GM21390 (cell line): ENCODE measurements at regions not wholly inside any gene's neighbourhood (a gene's known extent, or its start where the extent isn't known, plus 50 kb on each side); places are given as distances from the start of the nearest gene placed in this dataset.

Experiments used
- ATAC-seq: cut with Tn5 transposase; IDR thresholded peaks from one replicate; pipeline ENCODE4 v1.9.1; 2021; ENCODE audit not compliant: unreplicated experiment

GRCh38 chr6:134511984-134512683 lies 194.2 kb upstream of the SGK1 start:
- ATAC-seq: no peak

DNA sequence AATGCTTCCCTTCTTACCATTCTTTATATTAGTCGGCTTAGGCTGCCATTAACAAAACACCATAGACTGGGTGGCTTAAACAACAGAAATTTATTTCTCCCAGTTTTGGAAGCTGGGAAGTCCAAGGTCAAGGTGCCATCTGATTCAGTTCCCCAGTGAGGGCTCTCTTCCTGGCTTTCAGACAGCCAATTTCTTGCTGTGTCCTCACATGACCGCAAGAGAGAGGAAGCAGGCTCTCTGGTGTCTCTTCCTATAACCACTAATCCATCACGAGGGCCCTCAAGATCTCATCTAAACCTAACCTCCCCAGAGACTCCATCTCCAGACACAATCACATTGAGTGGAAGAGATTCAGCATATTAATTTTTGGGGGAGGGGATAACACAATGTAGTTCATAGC lies 193.0 kb upstream of the SGK1 start:
- no peak for ATAC-seq

DNA sequence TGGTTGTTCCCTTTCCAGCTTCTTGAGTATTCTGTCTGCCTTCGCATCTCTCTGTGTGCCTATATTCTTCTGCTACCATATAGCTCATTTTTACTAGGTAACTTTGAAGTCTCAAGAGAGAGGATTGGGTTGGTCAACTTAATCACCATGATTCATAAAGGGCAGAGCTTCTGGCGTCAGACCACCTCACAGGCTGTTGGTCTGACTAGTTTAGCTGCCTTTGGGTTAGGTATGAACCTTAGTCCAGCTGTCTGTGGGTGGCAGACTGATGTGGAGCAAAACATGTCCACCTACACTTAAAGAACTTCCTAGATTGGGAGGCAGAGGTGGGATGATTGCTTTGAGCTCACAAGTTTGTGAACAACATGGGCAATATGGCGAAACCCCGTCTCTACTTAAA lies 192.2 kb upstream of the SGK1 start:
- ATAC-seq: no peak

- no peak for ATAC-seq
Observed at GRCh38 chr6:134508862-134509498, 191.1 kb upstream of the SGK1 start.

- no peak for ATAC-seq
Observed at GRCh38 chr6:134506162-134506561, 188.2 kb upstream of the SGK1 start.

- no peak for ATAC-seq
Observed at GRCh38 chr6:134503585-134504281, 185.8 kb upstream of the SGK1 start.

DNA sequence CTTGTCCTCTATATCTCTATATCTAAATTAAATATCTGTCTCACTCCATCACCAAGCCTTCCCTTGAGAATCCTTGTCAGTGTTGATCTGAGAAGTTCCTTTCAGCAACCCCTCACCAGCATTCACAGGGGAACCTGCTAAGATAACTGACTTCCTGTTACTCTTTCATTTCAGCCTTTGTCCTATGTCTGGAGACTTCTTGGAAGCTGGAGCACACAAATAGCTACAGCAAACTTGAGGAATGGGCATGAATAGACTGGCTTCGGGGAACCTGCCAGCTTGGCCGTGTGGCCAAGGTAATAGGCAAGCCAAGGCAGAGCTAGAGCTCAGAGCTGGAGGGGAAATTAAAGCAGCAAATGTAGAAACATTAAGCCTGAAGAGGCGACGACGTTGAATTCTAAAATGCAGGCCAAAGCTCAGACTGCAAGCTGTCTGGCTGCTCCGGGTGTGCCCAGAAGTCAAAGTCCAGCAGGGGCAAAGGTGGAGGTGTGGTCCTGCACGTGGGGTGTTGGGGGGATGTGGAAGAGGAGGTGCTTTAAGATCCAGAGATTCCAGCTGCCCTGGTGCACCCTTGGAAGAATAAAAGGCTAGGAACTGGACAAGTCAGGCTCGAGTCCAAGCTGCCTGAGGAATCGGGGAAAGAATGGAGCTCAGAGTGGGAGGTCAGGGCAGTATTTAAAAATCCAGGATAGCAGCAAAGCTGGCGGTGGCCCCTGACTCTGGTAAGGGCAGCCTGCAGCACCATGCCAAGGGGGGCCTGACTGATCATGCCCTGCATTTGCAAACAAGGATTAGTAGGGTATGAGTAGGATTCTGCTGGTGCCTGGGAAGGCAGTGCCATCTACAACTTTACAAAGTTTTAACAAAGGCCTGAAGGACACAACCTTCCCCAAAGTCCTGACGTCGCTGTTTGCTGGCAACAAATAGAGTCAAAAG lies 185.0 kb upstream of the SGK1 start:
- ATAC-seq: no peak

GRCh38 chr6:134495890-134496248 lies 178.0 kb upstream of the SGK1 start:
- no peak for ATAC-seq

- no peak for ATAC-seq
Observed at GRCh38 chr6:134495203-134495889, 177.4 kb upstream of the SGK1 start.

DNA sequence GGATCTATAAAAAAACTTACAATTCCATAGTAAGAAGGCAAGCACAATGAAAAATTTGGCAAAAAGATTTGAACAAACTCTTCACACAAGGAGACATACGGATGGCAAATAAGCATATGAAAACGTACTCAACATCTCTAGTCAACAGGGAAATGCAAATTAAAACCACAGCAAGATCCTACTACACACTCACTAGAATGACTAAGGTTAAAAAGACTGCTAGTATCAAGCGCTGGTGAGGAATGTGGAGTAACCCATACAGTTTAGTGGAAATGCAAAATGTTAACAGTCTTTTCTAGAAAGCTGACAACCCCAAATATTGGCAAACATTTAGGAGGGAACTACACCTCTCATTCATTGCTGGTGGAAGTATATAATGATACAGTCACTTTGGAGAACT lies 175.9 kb upstream of the SGK1 start:
- ATAC-seq: no peak

DNA sequence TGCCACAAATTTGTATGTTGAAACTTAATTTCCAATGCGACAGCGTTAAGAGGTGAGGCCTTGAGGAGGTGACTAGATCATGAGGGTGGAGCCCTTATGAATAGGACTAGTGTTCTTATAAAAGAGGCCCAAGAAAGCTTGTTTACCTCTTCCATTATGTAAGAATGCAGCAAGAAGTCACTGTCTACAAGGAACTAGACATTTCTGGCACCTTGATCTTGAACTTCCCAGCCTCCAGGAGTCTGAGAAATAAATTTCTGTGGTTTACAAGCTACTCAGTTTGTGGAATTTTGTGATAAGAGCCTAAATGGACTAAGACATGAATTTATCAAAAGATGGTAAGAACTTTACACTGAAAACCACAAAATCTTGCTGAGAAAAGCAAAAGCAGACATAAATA lies 173.6 kb upstream of the SGK1 start:
- ATAC-seq: no peak

DNA sequence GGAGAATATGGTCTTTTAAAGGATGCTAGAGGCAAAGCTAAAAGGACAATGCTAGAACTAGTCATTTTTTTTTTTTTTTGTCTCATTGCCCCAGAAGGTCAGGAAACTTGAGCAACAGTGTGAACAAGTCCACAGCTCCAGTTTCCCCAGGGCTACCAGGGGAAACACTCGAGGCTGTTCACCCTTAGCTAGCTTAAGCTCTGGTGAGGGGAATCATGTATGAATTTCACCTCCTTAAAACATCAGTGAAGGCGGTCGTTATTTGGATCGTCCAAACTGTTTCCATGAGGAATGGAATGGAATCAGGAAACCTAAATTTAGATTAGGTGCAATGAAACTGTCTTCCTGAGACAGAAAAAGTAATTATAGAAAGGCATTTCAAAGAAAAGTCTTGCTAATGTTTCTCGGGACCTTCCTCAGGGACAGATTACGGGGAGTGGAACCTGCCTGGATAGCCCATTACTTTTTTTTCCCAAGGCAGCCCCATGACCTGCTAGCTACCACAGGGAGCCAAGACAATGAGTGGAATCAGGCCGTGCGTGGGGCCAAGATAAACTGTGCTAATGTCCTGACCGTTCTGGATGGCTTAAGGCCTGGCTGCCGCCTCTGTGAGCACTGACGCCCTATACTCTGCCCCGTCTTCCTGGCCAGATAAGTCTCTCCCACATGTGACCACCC lies 164.8 kb upstream of the SGK1 start:
- no peak for ATAC-seq

- ATAC-seq: no peak
Observed at GRCh38 chr6:134481966-134482365, 164.1 kb upstream of the SGK1 start.

DNA sequence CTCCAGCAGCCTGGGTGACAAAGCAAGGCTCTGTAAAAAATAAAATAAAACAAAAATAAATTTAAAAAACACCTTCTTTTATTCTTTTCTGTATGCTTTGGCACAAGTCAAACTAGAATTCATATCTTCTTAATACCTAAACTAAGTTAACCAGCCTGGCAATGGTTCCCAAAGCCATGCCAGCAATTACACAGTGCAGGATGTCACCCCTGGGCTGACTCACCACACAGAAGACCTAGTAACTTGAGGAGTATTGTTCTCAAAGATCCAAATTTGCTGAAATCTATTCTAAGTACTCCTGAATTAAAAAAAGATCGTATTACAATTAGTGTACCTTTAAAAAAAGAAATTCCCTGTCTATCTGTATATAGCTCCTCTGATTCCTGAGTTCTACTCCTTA lies 162.7 kb upstream of the SGK1 start:
- no peak for ATAC-seq

GRCh38 chr6:134478764-134479399 lies 161.0 kb upstream of the SGK1 start:
- no peak for ATAC-seq

DNA sequence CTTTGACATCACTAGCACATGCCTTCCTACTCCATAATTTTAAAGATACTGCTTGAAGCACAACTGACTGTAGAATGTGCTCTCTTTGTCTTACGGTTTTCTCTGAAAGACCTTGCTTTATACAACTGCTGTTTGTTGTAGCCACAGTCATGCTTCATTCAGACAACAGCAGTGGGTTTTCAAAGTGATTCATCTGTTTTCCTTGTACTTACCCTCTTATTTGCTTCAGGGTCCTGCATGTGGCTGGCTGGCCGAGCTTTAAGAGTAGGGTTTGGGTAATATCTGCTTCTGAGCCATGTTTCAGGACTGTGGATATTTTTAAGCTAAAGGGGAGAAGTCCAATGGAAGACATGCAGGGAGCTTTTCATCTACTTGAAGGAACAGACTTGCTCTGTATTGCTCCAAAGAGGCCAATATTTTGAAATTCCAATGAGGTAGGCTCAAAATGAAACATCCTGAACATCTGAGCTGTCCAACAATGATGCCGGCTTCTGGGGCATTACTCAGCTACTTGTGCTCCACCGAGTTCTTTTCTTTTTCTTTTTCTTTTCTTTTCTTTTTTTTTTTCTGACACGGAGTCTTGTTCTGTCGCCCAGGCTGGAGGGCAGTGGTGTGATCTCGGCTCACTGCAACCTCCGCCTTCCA lies 160.2 kb upstream of the SGK1 start:
- no peak for ATAC-seq

GRCh38 chr6:134474955-134475354 lies 157.0 kb upstream of the SGK1 start:
- no peak for ATAC-seq

- ATAC-seq: no peak
Observed at GRCh38 chr6:134472661-134473060, 154.7 kb upstream of the SGK1 start.

DNA sequence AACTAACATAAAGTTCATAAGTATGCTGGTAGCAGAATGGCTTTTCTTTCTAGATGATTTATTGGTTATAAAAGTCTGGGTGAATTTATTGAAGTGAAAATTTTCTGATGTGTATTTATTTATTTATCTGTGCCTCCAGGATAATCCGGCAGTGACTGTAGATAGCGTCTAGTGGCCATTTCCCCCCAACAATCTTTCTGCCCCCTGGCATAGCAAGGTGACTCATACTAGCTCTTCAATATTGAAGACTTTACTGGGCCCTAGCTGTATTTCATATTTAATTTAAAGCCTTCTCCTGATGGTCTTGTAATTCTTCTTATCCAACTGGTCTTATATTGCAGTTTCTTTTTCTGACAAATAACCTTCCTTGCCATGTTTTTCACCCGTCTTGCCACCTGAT lies 154.1 kb upstream of the SGK1 start:
- ATAC-seq: no peak
